A172 (cell line): ENCODE measurements at regions not wholly inside any gene's neighbourhood (a gene's known extent, or its start where the extent isn't known, plus 50 kb on each side); places are given as distances from the start of the nearest gene placed in this dataset.

Source experiments
- DNase-seq: peaks from one replicate; pipeline ENCODE4 v3.0.0-alpha.2; 2015; ENCODE audit warnings: low spot score

- peak; percentile 39 for DNase-seq
Measured at GRCh38 chr5:81856948-81857928, 106.3 kb upstream of the SSBP2 start.

- DNase-seq = no peak
Measured at GRCh38 chr5:81855591-81855990, 104.7 kb upstream of the SSBP2 start.

GRCh38 chr5:81854915-81855314 is 104.0 kb upstream of the SSBP2 start:
- DNase-seq = no peak

- no peak for DNase-seq
Measured at GRCh38 chr5:81854485-81854884, 103.6 kb upstream of the SSBP2 start.

GRCh38 chr5:81853030-81853357 is 102.1 kb upstream of the SSBP2 start:
- no peak for DNase-seq

- DNase-seq = peak; percentile 61
Measured at GRCh38 chr5:81852291-81853029, 101.6 kb upstream of the SSBP2 start.

GRCh38 chr5:81851481-81852178 is 100.7 kb upstream of the SSBP2 start:
- DNase-seq = peak; percentile 92

GRCh38 chr5:81850501-81851357 is 99.8 kb upstream of the SSBP2 start:
- DNase-seq = no peak

GRCh38 chr5:81849770-81850367 is 99.0 kb upstream of the SSBP2 start:
- DNase-seq = no peak

- DNase-seq = no peak
Measured at GRCh38 chr5:81848362-81848880, 97.5 kb upstream of the SSBP2 start.

- no peak for DNase-seq
Measured at GRCh38 chr5:81846301-81846700, 95.4 kb upstream of the SSBP2 start.

- DNase-seq = no peak
Measured at GRCh38 chr5:81843845-81844244, 92.9 kb upstream of the SSBP2 start.

- DNase-seq = no peak
Measured at GRCh38 chr5:81842795-81843398, 92.0 kb upstream of the SSBP2 start.

- no peak for DNase-seq
Measured at GRCh38 chr5:81839034-81839433, 88.1 kb upstream of the SSBP2 start.

- peak; percentile 26 for DNase-seq
Measured at GRCh38 chr5:81838307-81838906, 87.5 kb upstream of the SSBP2 start.

- no peak for DNase-seq
Measured at GRCh38 chr5:81837667-81838306, 86.9 kb upstream of the SSBP2 start.

- DNase-seq = no peak
Measured at GRCh38 chr5:81835814-81836367, 85.0 kb upstream of the SSBP2 start.

- no peak for DNase-seq
Measured at GRCh38 chr5:81834021-81834660, 83.2 kb upstream of the SSBP2 start.

- no peak for DNase-seq
Measured at GRCh38 chr5:81830596-81830995, 79.7 kb upstream of the SSBP2 start.
